Colonic mucosa (tissue), 4 donors: ENCODE measurements at regions not wholly inside any gene's neighbourhood (a gene's known extent, or its start where the extent isn't known, plus 50 kb on each side); places are given as distances from the start of the nearest gene placed in this dataset.

Source experiments
- DNase-seq: peaks from one replicate; pipeline ENCODE4 v3.0.0-alpha.2; 2020
- H3K27ac ChIP-seq: fragments of 200-600 bp; one replicate; pipeline ENCODE4 v1.8.0; 2021
- H3K27me3 ChIP-seq: fragments of 200-600 bp; one replicate; pipeline ENCODE4 v1.8.0; 2021
- H3K36me3 ChIP-seq: fragments of 200-600 bp; one replicate; pipeline ENCODE4 v1.8.0; 2021
- H3K4me1 ChIP-seq: fragments of 200-600 bp; one replicate; pipeline ENCODE4 v1.8.0; 2021; ENCODE audit warnings: mild to moderate bottlenecking
- H3K4me3 ChIP-seq: fragments of 200-600 bp; one replicate; pipeline ENCODE4 v1.8.0; 2021
- H3K9ac ChIP-seq, 2 donors: one replicate each; pipeline ENCODE4 v1.7.0; 2013; ENCODE audit warnings: control low read depth in 2 of 2, low read depth in 2 of 2, low read length in 2 of 2
- H3K9me3 ChIP-seq: fragments of 200-600 bp; one replicate; pipeline ENCODE4 v1.8.0; 2021
- intact Hi-C: fragments of 100-400 bp; cut with DNase I; formaldehyde crosslinking; loops from one replicate; pipeline ENCODE4 v1.14.1; 2022
- TF ChIP-seq, protein P1 (sequence below): fragments of 200-600 bp; IDR thresholded peaks from one replicate; pipeline ENCODE4 v1.8.0; 2022; ENCODE audit warnings: antibody characterized with exemption, mild to moderate bottlenecking
- donor health status: healthy.
- donor health status: DM: no; HTN: no; CAD: no.
- donor health status: DM: no; HTN: no; CAD: no.

DNA sequence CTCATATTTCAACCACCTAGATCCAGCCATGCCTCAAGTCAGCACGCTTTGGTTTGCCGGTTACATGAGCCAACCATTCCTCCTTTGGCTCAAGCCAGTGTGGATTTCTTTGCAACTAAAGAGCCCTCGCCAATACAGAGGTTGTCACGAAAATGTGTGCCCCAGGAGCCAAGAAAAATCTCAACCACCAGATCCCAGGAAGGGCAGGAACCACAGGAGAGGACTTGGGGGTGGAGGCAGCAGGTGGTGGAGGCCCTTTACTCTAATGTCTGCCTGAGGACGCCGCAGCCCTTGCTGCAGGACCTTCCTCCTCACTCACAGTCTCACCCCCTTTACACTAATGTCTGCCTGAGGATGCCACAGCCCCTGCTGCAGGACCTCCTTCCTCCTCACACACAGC is 144.8 kb upstream of the PHACTR3 start:
- TF ChIP-seq, protein P1, sequence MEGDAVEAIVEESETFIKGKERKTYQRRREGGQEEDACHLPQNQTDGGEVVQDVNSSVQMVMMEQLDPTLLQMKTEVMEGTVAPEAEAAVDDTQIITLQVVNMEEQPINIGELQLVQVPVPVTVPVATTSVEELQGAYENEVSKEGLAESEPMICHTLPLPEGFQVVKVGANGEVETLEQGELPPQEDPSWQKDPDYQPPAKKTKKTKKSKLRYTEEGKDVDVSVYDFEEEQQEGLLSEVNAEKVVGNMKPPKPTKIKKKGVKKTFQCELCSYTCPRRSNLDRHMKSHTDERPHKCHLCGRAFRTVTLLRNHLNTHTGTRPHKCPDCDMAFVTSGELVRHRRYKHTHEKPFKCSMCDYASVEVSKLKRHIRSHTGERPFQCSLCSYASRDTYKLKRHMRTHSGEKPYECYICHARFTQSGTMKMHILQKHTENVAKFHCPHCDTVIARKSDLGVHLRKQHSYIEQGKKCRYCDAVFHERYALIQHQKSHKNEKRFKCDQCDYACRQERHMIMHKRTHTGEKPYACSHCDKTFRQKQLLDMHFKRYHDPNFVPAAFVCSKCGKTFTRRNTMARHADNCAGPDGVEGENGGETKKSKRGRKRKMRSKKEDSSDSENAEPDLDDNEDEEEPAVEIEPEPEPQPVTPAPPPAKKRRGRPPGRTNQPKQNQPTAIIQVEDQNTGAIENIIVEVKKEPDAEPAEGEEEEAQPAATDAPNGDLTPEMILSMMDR: no peak
- intact Hi-C loops: loop anchor here (5.0 kb wide), 1 partner anchor 592 kb away; no protein-coding TSS in a partner anchor
- Histone ChIP-seq H3K4me1 (no peaks in the 10 kb centered on the region), H3K27me3 (no peaks in the 10 kb centered on the region), H3K9ac (no peak overlapping the region), H3K36me3 (no peaks in the 10 kb centered on the region), H3K9me3 (no peaks in the 10 kb centered on the region), H3K27ac (no peak overlapping the region), H3K4me3 (no peak overlapping the region)
- no peak for DNase-seq

GRCh38 chr20:59460352-59460751 is 144.0 kb upstream of the PHACTR3 start:
- DNase-seq: no peak
- Histone ChIP-seq H3K36me3 (no peaks in the 10 kb centered on the region), H3K4me1 (no peaks in the 10 kb centered on the region), H3K9me3 (no peaks in the 10 kb centered on the region), H3K4me3 (no peak overlapping the region), H3K27me3 (no peaks in the 10 kb centered on the region), H3K27ac (no peak overlapping the region), H3K9ac (no peak overlapping the region)
- TF ChIP-seq, protein P1: no peak
- intact Hi-C loops: no loop called here

- TF ChIP-seq, protein P1: no peak
- no peak overlapping the region for H3K4me3 ChIP-seq
- no peak overlapping the region for H3K9ac ChIP-seq
- intact Hi-C loops: no loop called here
- H3K9me3 ChIP-seq: no peaks in the 10 kb centered on the region
- no peaks in the 10 kb centered on the region for H3K27me3 ChIP-seq
- no peak overlapping the region for H3K27ac ChIP-seq
- H3K36me3 ChIP-seq: no peaks in the 10 kb centered on the region
- no peaks in the 10 kb centered on the region for H3K4me1 ChIP-seq
- no peak for DNase-seq
These were observed 142.8 kb upstream of the PHACTR3 start for GRCh38 chr20:59461526-59461925.

GRCh38 chr20:59462249-59462648 is 142.1 kb upstream of the PHACTR3 start:
- TF ChIP-seq, protein P1: no peak
- Histone ChIP-seq H3K27ac (no peak overlapping the region), H3K9me3 (no peaks in the 10 kb centered on the region), H3K27me3 (no peaks in the 10 kb centered on the region), H3K4me1 (no peaks in the 10 kb centered on the region), H3K36me3 (no peaks in the 10 kb centered on the region), H3K9ac (no peak overlapping the region), H3K4me3 (no peak overlapping the region)
- intact Hi-C loops: no loop called here
- no peak for DNase-seq

DNA sequence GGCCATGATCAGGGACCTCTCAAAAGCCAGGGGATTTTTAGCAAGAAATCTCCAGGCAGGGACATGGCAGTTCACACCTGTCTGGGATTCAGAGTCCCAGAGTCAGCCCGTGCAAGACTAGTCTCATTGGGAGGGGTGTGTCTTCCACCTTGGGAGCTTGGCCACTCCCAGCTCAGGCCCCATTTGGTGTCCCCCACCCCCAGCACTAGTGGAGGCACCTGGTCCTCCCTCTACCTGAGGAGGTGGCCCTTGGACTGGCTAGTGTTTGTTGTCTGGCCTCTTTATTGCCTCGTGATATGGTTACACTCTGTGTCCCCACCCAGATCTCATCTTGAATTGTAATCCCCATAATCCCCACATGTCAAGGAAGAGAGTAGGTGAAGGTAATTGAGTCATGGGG is 140.8 kb upstream of the PHACTR3 start:
- no peak overlapping the region for H3K4me3 ChIP-seq
- TF ChIP-seq, protein P1: no peak
- H3K4me1 ChIP-seq: no peaks in the 10 kb centered on the region
- H3K9me3 ChIP-seq: no peaks in the 10 kb centered on the region
- DNase-seq: no peak
- intact Hi-C loops: no loop called here
- no peaks in the 10 kb centered on the region for H3K36me3 ChIP-seq
- no peak overlapping the region for H3K27ac ChIP-seq
- H3K9ac ChIP-seq: no peak overlapping the region
- H3K27me3 ChIP-seq: no peaks in the 10 kb centered on the region
